ENCODE measurements at regions not wholly inside any gene's neighbourhood (a gene's known extent, or its start where the extent isn't known, plus 50 kb on each side); places are given as distances from the start of the nearest gene placed in this dataset.
A peak's percentile ranks its signal among the peaks of the same experiment; 100 is the strongest.

- Histone ChIP-seq H3K36me3 (no peaks in the 10 kb centered on the region), H3K27me3 (ENCODE audit: low read depth) (no peaks in the 10 kb centered on the region), H3K4me3 (no peak overlapping the region), H3K9me3 (replicated peaks) (no peaks in the 10 kb centered on the region), H3K27ac (replicated peaks) (peak overlapping the region; percentile 10), H3K4me1 (peaks cover 98% of the 10 kb centered on the region)
- intact Hi-C loops (cut with micrococcal nuclease) = loop anchor here (10.0 kb wide), 1 partner anchor 54 kb away; no protein-coding TSS in a partner anchor
- no peak for DNase-seq
- TF ChIP-seq CTCF (IDR thresholded peaks at IDR 0.05; ENCODE audit: borderline replicate concordance) = no peak
Observed at GRCh38 chr19:46931202-46931601, 70.4 kb downstream of the ARHGAP35 start.

- intact Hi-C loops (cut with micrococcal nuclease) = loop anchor here (10.0 kb wide), 1 partner anchor 52 kb away; no protein-coding TSS in a partner anchor
- Histone ChIP-seq H3K27me3 (ENCODE audit: low read depth) (no peaks in the 10 kb centered on the region), H3K4me3 (no peak overlapping the region), H3K36me3 (peaks cover 3% of the 10 kb centered on the region), H3K9me3 (replicated peaks) (no peaks in the 10 kb centered on the region), H3K27ac (replicated peaks) (peak overlapping the region; percentile 10), H3K4me1 (peaks cover 98% of the 10 kb centered on the region)
- TF ChIP-seq CTCF (IDR thresholded peaks at IDR 0.05; ENCODE audit: borderline replicate concordance) = no peak
- no peak for DNase-seq
Observed at GRCh38 chr19:46932346-46932745, 71.5 kb downstream of the ARHGAP35 start.

- no peak for DNase-seq
- H3K4me1 ChIP-seq = peaks cover 76% of the 10 kb centered on the region
Observed at GRCh38 chr19:46935066-46935663, 74.4 kb downstream of the ARHGAP35 start.

GRCh38 chr19:46943150-46943946 lies 76.3 kb upstream of the NPAS1 start:
- no peaks in the 10 kb centered on the region for H3K9me3 ChIP-seq (replicated peaks)
- no peak for DNase-seq
- H3K4me1 ChIP-seq = peaks cover 58% of the 10 kb centered on the region
- H3K4me3 ChIP-seq = no peak overlapping the region
- TF ChIP-seq CTCF (IDR thresholded peaks at IDR 0.05; ENCODE audit: borderline replicate concordance) = no peak
- H3K27me3 ChIP-seq (ENCODE audit: low read depth) = no peaks in the 10 kb centered on the region
- H3K27ac ChIP-seq (replicated peaks) = peak overlapping the region; percentile 85
- H3K36me3 ChIP-seq = peaks cover 6% of the 10 kb centered on the region
- intact Hi-C loops (cut with micrococcal nuclease) = no loop called here

More at GRCh38 chr19:46935066-46935663, 74.4 kb downstream of the ARHGAP35 start:
- no peak overlapping the region for H3K4me3 ChIP-seq
- no peak for TF ChIP-seq CTCF (IDR thresholded peaks at IDR 0.05; ENCODE audit: borderline replicate concordance)
- no peaks in the 10 kb centered on the region for H3K27me3 ChIP-seq (ENCODE audit: low read depth)
- H3K9me3 ChIP-seq (replicated peaks) = no peaks in the 10 kb centered on the region
- peak overlapping the region; percentile 21 for H3K27ac ChIP-seq (replicated peaks)
- H3K36me3 ChIP-seq = peaks cover 17% of the 10 kb centered on the region
- intact Hi-C loops (cut with micrococcal nuclease) = loop anchor here (10.0 kb wide), 1 partner anchor 50 kb away; no protein-coding TSS in a partner anchor

- Histone ChIP-seq H3K9me3 (replicated peaks) (no peaks in the 10 kb centered on the region), H3K27me3 (ENCODE audit: low read depth) (no peaks in the 10 kb centered on the region), H3K36me3 (no peaks in the 10 kb centered on the region), H3K4me3 (peak overlapping the region; percentile 42), H3K27ac (replicated peaks) (peak overlapping the region; percentile 85), H3K4me1 (peaks cover 58% of the 10 kb centered on the region)
- intact Hi-C loops (cut with micrococcal nuclease) = no loop called here
- TF ChIP-seq CTCF (IDR thresholded peaks at IDR 0.05; ENCODE audit: borderline replicate concordance) = no peak
- DNase-seq = no peak
Observed at GRCh38 chr19:46944123-46944748, 75.4 kb upstream of the NPAS1 start.
